Activated naive CD8-positive, alpha-beta T cell (primary cell): ENCODE measurements at regions not wholly inside any gene's neighbourhood (a gene's known extent, or its start where the extent isn't known, plus 50 kb on each side); places are given as distances from the start of the nearest gene placed in this dataset.
"Not testable (repeated sequence)": the region's sequence is repeated elsewhere in the genome, so short reads cannot be mapped to it uniquely, and the experiment has no call there.

Experiments used
- H3K27ac Mint-ChIP-seq: one replicate; pipeline ENCODE4 v1.8.0; 2021; ENCODE audit warnings: mixed read lengths
- H3K27me3 Mint-ChIP-seq: one replicate; pipeline ENCODE4 v1.8.0; 2021; ENCODE audit warnings: mixed read lengths
- H3K36me3 Mint-ChIP-seq: one replicate; pipeline ENCODE4 v1.8.0; 2021; ENCODE audit warnings: mixed read lengths
- H3K4me1 Mint-ChIP-seq: one replicate; pipeline ENCODE4 v1.8.0; 2021; ENCODE audit warnings: low read depth, mixed read lengths
- H3K4me3 Mint-ChIP-seq: one replicate; pipeline ENCODE4 v1.8.0; 2021; ENCODE audit warnings: mild to moderate bottlenecking, mixed read lengths
- H3K9me3 Mint-ChIP-seq: one replicate; pipeline ENCODE4 v1.8.0; 2021; ENCODE audit warnings: low read depth, mixed read lengths

DNA sequence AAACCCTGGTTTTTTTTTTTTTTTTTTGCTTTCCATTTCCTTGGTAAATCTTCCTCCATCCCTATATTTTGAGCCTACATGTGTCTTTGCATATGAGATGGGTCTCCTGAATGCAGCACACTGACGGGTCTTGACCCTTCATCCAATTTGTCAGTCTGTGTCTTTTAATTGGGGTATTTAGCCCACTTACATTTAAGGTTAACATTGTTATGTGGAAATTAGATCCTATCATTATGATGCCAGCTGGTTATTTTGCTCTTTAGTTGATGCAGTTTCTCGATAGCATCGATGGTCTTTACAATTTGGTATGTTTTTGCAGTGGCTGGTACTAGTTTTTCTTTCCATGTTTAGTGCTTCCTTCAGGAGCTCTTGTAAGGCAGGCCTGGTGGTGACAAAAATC lies 603.2 kb upstream of the MAP3K7 start:
- not testable (repeated sequence) for H3K9me3 Mint-ChIP-seq, H3K27me3 Mint-ChIP-seq, H3K27ac Mint-ChIP-seq, H3K36me3 Mint-ChIP-seq, H3K4me1 Mint-ChIP-seq, H3K4me3 Mint-ChIP-seq

GRCh38 chr6:91185072-91185471 lies 598.2 kb upstream of the MAP3K7 start:
- no peaks in the 10 kb centered on the region for H3K36me3 Mint-ChIP-seq
- H3K27ac Mint-ChIP-seq: no peak overlapping the region
- H3K27me3 Mint-ChIP-seq: no peaks in the 10 kb centered on the region
- H3K4me1 Mint-ChIP-seq: no peaks in the 10 kb centered on the region
- peaks cover 4% of the 10 kb centered on the region for H3K9me3 Mint-ChIP-seq
- H3K4me3 Mint-ChIP-seq: no peak overlapping the region

- H3K27ac Mint-ChIP-seq: no peak overlapping the region
- H3K4me3 Mint-ChIP-seq: no peak overlapping the region
- H3K36me3 Mint-ChIP-seq: no peaks in the 10 kb centered on the region
- H3K9me3 Mint-ChIP-seq: peaks cover 4% of the 10 kb centered on the region
- H3K4me1 Mint-ChIP-seq: no peaks in the 10 kb centered on the region
- H3K27me3 Mint-ChIP-seq: no peaks in the 10 kb centered on the region
Measured at GRCh38 chr6:91181416-91181815, 594.5 kb upstream of the MAP3K7 start.

GRCh38 chr6:91173651-91174050 lies 586.8 kb upstream of the MAP3K7 start:
- no peaks in the 10 kb centered on the region for H3K9me3 Mint-ChIP-seq
- H3K4me3 Mint-ChIP-seq: no peak overlapping the region
- H3K36me3 Mint-ChIP-seq: no peaks in the 10 kb centered on the region
- H3K4me1 Mint-ChIP-seq: no peaks in the 10 kb centered on the region
- H3K27ac Mint-ChIP-seq: no peak overlapping the region
- no peaks in the 10 kb centered on the region for H3K27me3 Mint-ChIP-seq

- Mint-ChIP-seq H3K9me3 (no peaks in the 10 kb centered on the region), H3K27ac (no peak overlapping the region), H3K4me1 (no peaks in the 10 kb centered on the region), H3K36me3 (no peaks in the 10 kb centered on the region), H3K4me3 (no peak overlapping the region), H3K27me3 (no peaks in the 10 kb centered on the region)
Measured at GRCh38 chr6:91173186-91173585, 586.3 kb upstream of the MAP3K7 start.

- H3K4me1 Mint-ChIP-seq: no peaks in the 10 kb centered on the region
- no peaks in the 10 kb centered on the region for H3K36me3 Mint-ChIP-seq
- no peaks in the 10 kb centered on the region for H3K27me3 Mint-ChIP-seq
- H3K4me3 Mint-ChIP-seq: no peak overlapping the region
- H3K27ac Mint-ChIP-seq: no peak overlapping the region
- no peaks in the 10 kb centered on the region for H3K9me3 Mint-ChIP-seq
Measured at GRCh38 chr6:91171754-91172462, 585.0 kb upstream of the MAP3K7 start.

GRCh38 chr6:91167846-91168245 lies 581.0 kb upstream of the MAP3K7 start:
- no peaks in the 10 kb centered on the region for H3K27me3 Mint-ChIP-seq
- no peaks in the 10 kb centered on the region for H3K36me3 Mint-ChIP-seq
- no peaks in the 10 kb centered on the region for H3K4me1 Mint-ChIP-seq
- no peak overlapping the region for H3K4me3 Mint-ChIP-seq
- H3K9me3 Mint-ChIP-seq: no peaks in the 10 kb centered on the region
- H3K27ac Mint-ChIP-seq: no peak overlapping the region

DNA sequence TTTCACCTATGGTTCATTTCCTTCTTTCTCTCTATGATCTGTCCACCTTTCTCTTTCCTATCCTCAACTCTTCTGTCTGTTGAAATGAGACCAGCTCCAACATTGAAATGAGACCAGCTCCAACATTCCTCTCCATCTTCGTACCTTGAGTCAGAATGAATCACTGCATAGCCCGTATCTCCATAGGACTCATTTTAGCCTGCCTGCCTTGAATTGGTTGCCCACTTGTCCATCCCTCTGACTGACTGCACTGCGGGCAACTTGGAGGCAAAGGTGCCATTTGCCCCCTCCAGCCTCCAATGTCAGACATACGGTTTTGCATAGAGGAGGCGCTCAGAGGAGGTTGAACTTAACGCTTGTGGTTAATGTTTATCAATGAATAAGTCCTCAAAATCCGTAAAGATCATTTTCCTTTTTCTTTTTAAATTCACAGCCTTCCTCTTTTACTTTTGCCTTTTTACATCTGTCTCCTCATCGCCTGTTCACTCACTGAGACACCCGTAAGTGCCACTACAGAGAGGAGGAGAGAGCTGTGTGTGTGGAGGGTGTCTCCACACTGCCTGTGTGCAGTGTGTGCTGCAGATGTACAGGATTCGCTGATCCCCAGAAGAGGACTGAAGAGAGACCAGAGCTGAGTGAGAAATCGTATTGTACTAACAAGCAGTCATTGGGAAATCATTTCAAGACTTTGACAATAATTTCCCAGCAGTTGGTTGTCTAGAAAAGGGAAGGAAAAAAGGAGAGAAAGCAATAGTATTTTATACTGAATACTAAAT lies 579.6 kb upstream of the MAP3K7 start:
- H3K9me3 Mint-ChIP-seq: no peaks in the 10 kb centered on the region
- H3K36me3 Mint-ChIP-seq: no peaks in the 10 kb centered on the region
- H3K27ac Mint-ChIP-seq: no peak overlapping the region
- H3K4me1 Mint-ChIP-seq: no peaks in the 10 kb centered on the region
- H3K4me3 Mint-ChIP-seq: no peak overlapping the region
- H3K27me3 Mint-ChIP-seq: no peaks in the 10 kb centered on the region

GRCh38 chr6:91164105-91164504 lies 577.2 kb upstream of the MAP3K7 start:
- Mint-ChIP-seq H3K27me3 (peaks cover 4% of the 10 kb centered on the region), H3K36me3 (no peaks in the 10 kb centered on the region), H3K9me3 (no peaks in the 10 kb centered on the region), H3K4me1 (no peaks in the 10 kb centered on the region), H3K4me3 (no peak overlapping the region), H3K27ac (no peak overlapping the region)

DNA sequence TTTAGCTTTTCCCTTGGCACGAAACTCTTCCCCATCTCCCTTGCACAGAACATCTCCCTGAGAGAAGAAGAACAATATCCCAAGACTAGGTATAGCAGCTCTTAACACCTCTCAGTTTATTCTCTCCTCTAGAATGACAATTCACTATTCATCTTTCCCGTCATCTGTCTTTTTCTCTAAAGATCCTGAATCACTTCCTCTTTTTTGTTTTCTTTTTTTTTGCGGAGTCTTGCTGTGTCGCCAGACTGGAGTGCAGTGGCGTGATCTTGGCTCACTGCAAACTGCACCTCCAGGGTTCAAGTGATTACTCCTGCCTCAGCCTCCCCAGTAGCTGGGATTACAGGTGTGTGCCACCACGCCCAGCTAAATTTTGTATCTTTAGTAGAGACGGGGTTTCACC lies 574.4 kb upstream of the MAP3K7 start:
- Mint-ChIP-seq H3K4me1 (no peaks in the 10 kb centered on the region), H3K27me3 (peaks cover 4% of the 10 kb centered on the region), H3K9me3 (no peaks in the 10 kb centered on the region), H3K36me3 (no peaks in the 10 kb centered on the region), H3K27ac (no peak overlapping the region), H3K4me3 (no peak overlapping the region)

DNA sequence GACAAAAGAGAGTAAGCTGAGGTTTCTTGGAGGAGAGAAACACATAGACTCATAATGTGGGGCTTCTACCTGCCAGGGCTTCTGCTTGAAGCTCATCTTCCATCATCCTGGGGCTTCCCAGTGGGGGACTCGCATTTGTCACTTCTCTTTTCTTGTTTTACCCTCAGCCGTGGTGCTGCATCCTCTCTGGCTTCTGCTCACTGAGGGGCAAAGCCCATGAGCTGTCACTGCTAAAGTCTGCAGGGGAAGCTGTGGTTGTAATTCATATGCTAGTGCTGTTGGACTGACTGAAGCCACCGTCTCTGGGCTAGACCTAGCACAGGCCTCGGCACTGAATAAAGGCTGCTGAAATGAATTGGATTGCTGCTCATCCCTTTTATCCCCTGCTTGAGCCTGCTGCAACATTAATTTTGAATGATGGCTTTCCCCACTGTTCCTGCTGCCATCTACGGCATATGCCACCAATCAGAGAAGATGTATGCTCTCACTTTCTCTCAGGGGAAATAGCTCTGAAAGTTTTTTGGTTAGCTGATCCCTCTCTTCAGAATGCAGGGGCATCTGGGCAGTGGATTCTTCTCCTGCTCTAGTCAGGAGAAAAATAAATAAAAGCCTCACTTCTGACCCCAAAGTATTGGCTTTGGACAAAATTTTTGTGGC lies 568.4 kb upstream of the MAP3K7 start:
- Mint-ChIP-seq H3K4me1 (no peaks in the 10 kb centered on the region), H3K9me3 (no peaks in the 10 kb centered on the region), H3K27me3 (no peaks in the 10 kb centered on the region), H3K27ac (no peak overlapping the region), H3K4me3 (no peak overlapping the region), H3K36me3 (no peaks in the 10 kb centered on the region)

- Mint-ChIP-seq H3K27ac (no peak overlapping the region), H3K36me3 (no peaks in the 10 kb centered on the region), H3K9me3 (no peaks in the 10 kb centered on the region), H3K27me3 (no peaks in the 10 kb centered on the region), H3K4me3 (no peak overlapping the region), H3K4me1 (no peaks in the 10 kb centered on the region)
Measured at GRCh38 chr6:91152824-91153223, 566.0 kb upstream of the MAP3K7 start.

DNA sequence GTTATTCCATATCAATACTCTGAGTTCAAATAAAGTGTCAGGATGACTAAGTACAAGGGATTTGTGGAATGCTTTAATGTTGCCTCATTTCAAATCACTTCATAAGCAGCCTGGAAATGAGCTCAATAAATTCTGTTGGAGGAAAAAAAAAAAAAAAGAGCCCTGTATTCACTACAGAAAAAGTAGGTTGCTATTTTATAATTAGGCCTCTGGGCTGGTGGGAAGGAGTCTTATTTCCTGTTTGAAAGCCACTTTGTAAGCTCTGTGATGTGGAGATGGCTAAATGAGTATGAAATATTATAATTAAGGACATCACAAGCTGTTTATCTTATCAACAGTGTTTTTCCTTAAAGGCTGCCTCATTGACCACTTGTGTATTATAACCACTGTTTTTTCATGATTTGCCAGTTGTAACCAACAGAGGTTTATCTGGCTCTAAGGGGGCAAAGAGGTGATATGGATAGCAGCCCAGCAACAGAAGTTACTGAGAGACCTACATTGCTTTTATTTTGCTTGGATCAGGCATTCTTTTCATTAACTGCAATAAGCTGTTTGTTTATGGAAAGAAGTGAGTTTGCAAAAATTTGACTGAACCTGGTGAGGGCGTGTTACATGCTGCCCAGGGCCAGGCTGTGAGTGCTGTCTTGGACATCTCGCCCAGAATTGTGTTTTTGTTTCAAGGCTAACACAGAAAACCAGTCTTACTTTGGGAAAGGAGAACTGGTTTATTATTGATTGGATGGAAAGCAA lies 563.3 kb upstream of the MAP3K7 start:
- H3K9me3 Mint-ChIP-seq: no peaks in the 10 kb centered on the region

GRCh38 chr6:91149246-91149955 lies 562.5 kb upstream of the MAP3K7 start:
- Mint-ChIP-seq H3K27me3 (peaks cover 4% of the 10 kb centered on the region), H3K4me3 (no peak overlapping the region), H3K4me1 (no peaks in the 10 kb centered on the region)

More for the DNA sequence above, 563.3 kb upstream of the MAP3K7 start:
- Mint-ChIP-seq H3K4me1 (no peaks in the 10 kb centered on the region), H3K27ac (no peak overlapping the region), H3K4me3 (no peak overlapping the region), H3K36me3 (no peaks in the 10 kb centered on the region), H3K27me3 (peaks cover 4% of the 10 kb centered on the region)

More at GRCh38 chr6:91149246-91149955, 562.5 kb upstream of the MAP3K7 start:
- Mint-ChIP-seq H3K36me3 (no peaks in the 10 kb centered on the region), H3K9me3 (no peaks in the 10 kb centered on the region), H3K27ac (no peak overlapping the region)
